ENCODE measurements at regions not wholly inside any gene's neighbourhood (a gene's known extent, or its start where the extent isn't known, plus 50 kb on each side); places are given as distances from the start of the nearest gene placed in this dataset.

- no peaks in the 10 kb centered on the region for H3K4me1 ChIP-seq (ENCODE audit: control insufficient read depth, extremely low read depth, insufficient read depth, low read length)
- no peak overlapping the region for H3K4me3 ChIP-seq (ENCODE audit: control insufficient read depth in 2 of 3, extremely low read depth in 1 of 3, insufficient read depth in 2 of 3, low read depth in 1 of 3, low read length in 3 of 3)
- no peaks in the 10 kb centered on the region for H3K27me3 ChIP-seq (ENCODE audit: control insufficient read depth, extremely low read depth, insufficient read depth, low read length)
- no peaks in the 10 kb centered on the region for H3K79me2 ChIP-seq (ENCODE audit: control insufficient read depth, insufficient read depth, low read length)
- H3K9me1 ChIP-seq (ENCODE audit: control insufficient read depth, extremely low read depth, insufficient read depth, low read length): no peaks in the 10 kb centered on the region
- no peak for TF ChIP-seq EZH2 (IDR thresholded peaks at IDR 0.05; ENCODE audit: low read length)
- TF ChIP-seq CTCF (optimal IDR thresholded peaks at IDR 0.05 in 1 of 3, IDR thresholded peaks at IDR 0.05 in 1 of 3, conservative IDR thresholded peaks at IDR 0.05 in 1 of 3; ENCODE audit: extremely low read depth in 1 of 3, insufficient read depth in 2 of 3, low read length in 3 of 3): no peak
- DNase-seq (ENCODE audit: low read depth, low spot score) (no peak), FAIRE-seq (no peak)
- no peak overlapping the region for H3K9ac ChIP-seq (ENCODE audit: control insufficient read depth, extremely low read depth, insufficient read depth, low read length)
- H3K4me2 ChIP-seq (ENCODE audit: control insufficient read depth, extremely low read depth, insufficient read depth, low read depth, low read length): no peak overlapping the region
- peaks cover 32% of the 10 kb centered on the region for H3K9me3 ChIP-seq (ENCODE audit: control insufficient read depth, low read depth, low read length)
- no peaks in the 10 kb centered on the region for H3K36me3 ChIP-seq (ENCODE audit: control insufficient read depth in 2 of 2, extremely low read depth in 1 of 2, insufficient read depth in 2 of 2, low read length in 2 of 2)
- H4K20me1 ChIP-seq (ENCODE audit: control insufficient read depth, extremely low read depth, insufficient read depth, low read length): no peaks in the 10 kb centered on the region
- no peak overlapping the region for H3K27ac ChIP-seq (ENCODE audit: control insufficient read depth, insufficient read depth, low read length)
- no peak overlapping the region for H2AFZ ChIP-seq (ENCODE audit: control insufficient read depth, low read length)
- dilution Hi-C loops (cut with MboI; ENCODE audit: extremely low pct_ligation_motif_present, low sequenced_read_pairs): no loop called here
Observed at GRCh38 chr2:89841476-89841840, 1150.0 kb downstream of the RPIA start.

GRCh38 chr2:89842180-89842908 is 1150.9 kb downstream of the RPIA start:
- Histone ChIP-seq H4K20me1 (ENCODE audit: control insufficient read depth, extremely low read depth, insufficient read depth, low read length) (no peaks in the 10 kb centered on the region), H3K4me3 (ENCODE audit: control insufficient read depth in 2 of 3, extremely low read depth in 1 of 3, insufficient read depth in 2 of 3, low read depth in 1 of 3, low read length in 3 of 3) (no peak overlapping the region), H3K4me1 (ENCODE audit: control insufficient read depth, extremely low read depth, insufficient read depth, low read length) (no peaks in the 10 kb centered on the region), H3K27me3 (ENCODE audit: control insufficient read depth, extremely low read depth, insufficient read depth, low read length) (no peaks in the 10 kb centered on the region), H3K27ac (ENCODE audit: control insufficient read depth, insufficient read depth, low read length) (no peak overlapping the region), H3K9ac (ENCODE audit: control insufficient read depth, extremely low read depth, insufficient read depth, low read length) (no peak overlapping the region), H3K9me1 (ENCODE audit: control insufficient read depth, extremely low read depth, insufficient read depth, low read length) (no peaks in the 10 kb centered on the region), H3K36me3 (ENCODE audit: control insufficient read depth in 2 of 2, extremely low read depth in 1 of 2, insufficient read depth in 2 of 2, low read length in 2 of 2) (no peaks in the 10 kb centered on the region), H3K4me2 (ENCODE audit: control insufficient read depth, extremely low read depth, insufficient read depth, low read depth, low read length) (no peak overlapping the region), H3K9me3 (ENCODE audit: control insufficient read depth, low read depth, low read length) (peaks cover 28% of the 10 kb centered on the region), H2AFZ (ENCODE audit: control insufficient read depth, low read length) (no peak overlapping the region), H3K79me2 (ENCODE audit: control insufficient read depth, insufficient read depth, low read length) (no peaks in the 10 kb centered on the region)
- TF ChIP-seq EZH2 (IDR thresholded peaks at IDR 0.05; ENCODE audit: low read length) (no peak), CTCF (optimal IDR thresholded peaks at IDR 0.05 in 1 of 3, IDR thresholded peaks at IDR 0.05 in 1 of 3, conservative IDR thresholded peaks at IDR 0.05 in 1 of 3; ENCODE audit: extremely low read depth in 1 of 3, insufficient read depth in 2 of 3, low read length in 3 of 3) (no peak)
- DNase-seq (ENCODE audit: low read depth, low spot score): no peak
- no peak for FAIRE-seq
- dilution Hi-C loops (cut with MboI; ENCODE audit: extremely low pct_ligation_motif_present, low sequenced_read_pairs): no loop called here

All from keratinocyte (primary cell).